Calu3 (cell line): ENCODE measurements at regions not wholly inside any gene's neighbourhood (a gene's known extent, or its start where the extent isn't known, plus 50 kb on each side); places are given as distances from the start of the nearest gene placed in this dataset.

Experiments
- BruUV-seq: library from RNA; stranded (reverse); fragments of 400-500 nt; replicated peaks from 2 replicates; lab custom pipeline; 2021; lab: Mats Ljungman, UMichigan
- CTCF ChIA-PET: fragments of 300-600 bp; sonication (Branson Sonifier 250); formaldehyde crosslinking; loops from one replicate; lab custom pipeline; 2022; ENCODE audit warnings: antibody characterized with exemption; lab: Charles Lee
- DNase-seq: peaks from one replicate; pipeline ENCODE4 v3.0.0; 2022
- H3K27ac Mint-ChIP-seq: one replicate; pipeline ENCODE4 v1.8.0; 2022; ENCODE audit warnings: mixed read lengths; ENCODE audit not compliant: unreplicated experiment
- H3K27me3 Mint-ChIP-seq: one replicate; pipeline ENCODE4 v1.8.0; 2022; ENCODE audit warnings: mixed read lengths; ENCODE audit not compliant: unreplicated experiment
- H3K36me3 Mint-ChIP-seq: one replicate; pipeline ENCODE4 v1.8.0; 2022; ENCODE audit warnings: mild to moderate bottlenecking, moderate library complexity, mixed read lengths; ENCODE audit not compliant: insufficient read depth, unreplicated experiment
- H3K4me1 Mint-ChIP-seq: one replicate; pipeline ENCODE4 v1.8.0; 2022; ENCODE audit warnings: mild to moderate bottlenecking, low read depth, mixed read lengths; ENCODE audit not compliant: unreplicated experiment
- H3K4me3 Mint-ChIP-seq: one replicate; pipeline ENCODE4 v1.8.0; 2022; ENCODE audit warnings: mild to moderate bottlenecking, low read depth, moderate library complexity, mixed read lengths; ENCODE audit not compliant: unreplicated experiment
- H3K9me3 Mint-ChIP-seq: one replicate; pipeline ENCODE4 v1.8.0; 2022; ENCODE audit warnings: low read depth, mixed read lengths; ENCODE audit not compliant: unreplicated experiment
- CTCF ChIP-seq: fragments of 200-600 bp; IDR thresholded peaks from one replicate; pipeline ENCODE4 v1.8.0; 2022; ENCODE audit warnings: antibody characterized with exemption; ENCODE audit not compliant: unreplicated experiment
- intact Hi-C: fragments of 100-400 bp; cut with micrococcal nuclease; formaldehyde crosslinking; loops from one replicate; pipeline ENCODE4 v1.10.0; 2022; ENCODE audit not compliant: unreplicated experiment

DNA sequence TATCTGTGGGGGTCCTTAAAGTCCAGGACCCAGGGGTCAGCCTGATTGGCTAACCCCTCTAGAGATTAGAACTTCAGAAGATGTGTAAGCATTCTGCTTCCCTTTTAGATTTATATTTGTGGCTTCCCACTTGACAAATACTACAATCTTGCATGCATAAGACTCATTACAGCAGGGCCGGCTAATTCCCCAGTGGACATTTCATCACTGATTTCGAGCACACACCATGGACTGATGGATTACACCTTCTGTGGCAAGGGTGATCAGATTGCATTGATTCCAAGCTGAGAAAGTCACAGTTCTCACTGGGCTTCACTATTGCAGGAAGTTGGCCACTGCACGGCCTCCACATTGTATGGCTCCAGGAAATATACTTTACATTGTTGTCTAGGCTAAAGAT lies 65.8 kb upstream of the DAPK1 start:
- CTCF ChIA-PET: no interaction called here
- intact Hi-C loops: no loop called here
- no peaks in the 10 kb centered on the region for H3K9me3 Mint-ChIP-seq
- no peak for DNase-seq
- H3K4me1 Mint-ChIP-seq: peaks cover 13% of the 10 kb centered on the region
- BruUV-seq: no TSS peak
- no peak for TF ChIP-seq CTCF
- no peak overlapping the region for H3K27ac Mint-ChIP-seq
- no peak overlapping the region for H3K4me3 Mint-ChIP-seq
- no peaks in the 10 kb centered on the region for H3K27me3 Mint-ChIP-seq
- peaks cover 4% of the 10 kb centered on the region for H3K36me3 Mint-ChIP-seq

- CTCF ChIA-PET: no interaction called here
- Mint-ChIP-seq H3K9me3 (no peaks in the 10 kb centered on the region), H3K27ac (no peak overlapping the region), H3K4me3 (no peak overlapping the region), H3K27me3 (no peaks in the 10 kb centered on the region), H3K36me3 (no peaks in the 10 kb centered on the region), H3K4me1 (peaks cover 9% of the 10 kb centered on the region)
- no TSS peak for BruUV-seq
- intact Hi-C loops: no loop called here
- no peak for DNase-seq
- no peak for TF ChIP-seq CTCF
Observed at GRCh38 chr9:87433853-87434252, 63.8 kb upstream of the DAPK1 start.

DNA sequence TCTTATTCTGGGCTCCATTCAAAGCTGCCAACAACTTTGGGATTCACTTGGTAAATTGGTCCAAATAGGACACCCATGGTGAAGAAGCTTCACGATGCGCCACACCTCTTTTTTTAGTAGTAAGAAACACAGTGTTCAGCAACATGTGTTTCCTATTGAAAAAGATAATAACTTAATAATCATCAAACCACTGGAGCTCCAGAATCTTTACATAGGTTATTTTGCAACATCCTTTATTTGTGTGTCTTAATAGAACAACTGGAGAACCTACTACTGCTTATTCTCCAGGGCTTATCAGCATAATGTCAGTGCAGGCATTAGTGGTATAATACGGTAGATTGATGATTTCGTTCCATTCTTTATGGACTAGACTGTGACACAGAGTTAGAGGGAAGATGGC lies 63.3 kb upstream of the DAPK1 start:
- intact Hi-C loops: no loop called here
- CTCF ChIA-PET: no interaction called here
- DNase-seq: no peak

GRCh38 chr9:87435189-87435880 lies 62.3 kb upstream of the DAPK1 start:
- no peaks in the 10 kb centered on the region for H3K27me3 Mint-ChIP-seq

More for the DNA sequence above, 63.3 kb upstream of the DAPK1 start:
- no peak for TF ChIP-seq CTCF
- no peak overlapping the region for H3K4me3 Mint-ChIP-seq
- no peaks in the 10 kb centered on the region for H3K36me3 Mint-ChIP-seq
- no peaks in the 10 kb centered on the region for H3K9me3 Mint-ChIP-seq
- H3K27ac Mint-ChIP-seq: no peak overlapping the region
- H3K4me1 Mint-ChIP-seq: peaks cover 6% of the 10 kb centered on the region
- H3K27me3 Mint-ChIP-seq: no peaks in the 10 kb centered on the region
- BruUV-seq: no TSS peak

More at GRCh38 chr9:87435189-87435880, 62.3 kb upstream of the DAPK1 start:
- intact Hi-C loops: no loop called here
- Mint-ChIP-seq H3K4me3 (no peak overlapping the region), H3K27ac (no peak overlapping the region), H3K9me3 (no peaks in the 10 kb centered on the region), H3K36me3 (no peaks in the 10 kb centered on the region), H3K4me1 (peaks cover 6% of the 10 kb centered on the region)
- no peak for TF ChIP-seq CTCF
- no peak for DNase-seq
- BruUV-seq: no TSS peak
- CTCF ChIA-PET: interaction anchor here (0.7 kb wide), 1 partner anchor 202 kb away, joined by 3 read pairs; no protein-coding TSS in a partner anchor
